Right forelimb (tissue), 1 donor: ENCODE measurements at regions not wholly inside any gene's neighbourhood (a gene's known extent, or its start where the extent isn't known, plus 50 kb on each side); places are given as distances from the start of the nearest gene placed in this dataset.
A peak's percentile ranks its signal among the peaks of the same experiment; 100 is the strongest.

Experiments
- DNase-seq: peaks from one replicate; pipeline ENCODE4 v3.0.0-alpha.2; 2018

DNA sequence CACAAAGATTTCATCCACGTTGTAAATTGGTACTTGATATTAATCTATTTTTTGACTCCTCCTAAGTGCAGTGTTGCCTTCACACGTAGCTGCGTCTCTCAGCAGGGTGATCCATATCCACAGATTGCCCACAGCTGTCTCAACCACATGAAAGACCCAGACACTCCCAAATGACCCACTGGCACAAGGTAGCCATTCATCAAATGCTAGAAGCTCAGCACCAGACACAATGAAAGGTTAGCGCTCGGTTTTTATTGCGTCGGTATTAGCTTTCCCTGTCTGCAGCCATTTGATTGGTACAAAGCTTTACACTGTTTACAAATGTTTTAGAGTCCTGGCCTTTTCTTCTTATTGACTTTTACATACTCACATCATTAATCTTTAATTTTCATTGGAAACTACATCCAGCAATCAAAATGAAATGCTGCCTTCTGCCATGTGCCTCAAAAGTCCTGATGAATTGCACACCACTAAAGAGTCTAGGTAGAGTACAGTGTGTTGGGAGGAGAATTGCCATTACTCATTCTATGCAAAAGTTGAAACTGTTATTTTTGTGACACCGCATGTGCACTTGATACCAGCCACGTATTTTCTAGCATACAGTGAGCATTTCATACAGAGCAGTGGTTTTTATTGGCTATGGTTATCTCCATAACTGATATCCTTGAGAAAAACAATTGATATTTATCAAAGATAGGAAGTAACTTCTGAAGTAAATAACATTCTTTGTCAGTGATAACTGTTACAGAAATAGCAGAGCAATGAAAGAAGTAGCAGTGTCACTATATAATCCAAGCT lies 127.3 kb upstream of the NUDT7 start:
- DNase-seq: no peak

DNA sequence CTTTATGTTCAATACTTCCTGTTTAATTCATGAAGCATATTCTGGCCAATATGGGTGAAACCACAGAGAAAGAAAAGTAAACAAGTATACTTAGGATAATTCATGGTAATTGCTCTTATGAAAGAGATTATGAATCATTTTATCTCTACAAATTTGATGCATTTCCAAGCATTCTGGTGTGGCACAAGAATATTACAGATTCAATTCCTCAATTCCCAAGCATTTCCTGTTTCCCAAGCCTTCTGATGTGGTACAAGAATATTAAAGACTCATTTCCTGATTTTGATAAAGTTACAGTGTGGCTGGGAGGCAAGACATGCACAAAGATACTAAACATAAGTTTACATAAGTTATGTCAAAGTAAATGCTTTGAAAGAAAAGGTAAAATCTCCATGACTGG lies 126.1 kb upstream of the NUDT7 start:
- no peak for DNase-seq

DNA sequence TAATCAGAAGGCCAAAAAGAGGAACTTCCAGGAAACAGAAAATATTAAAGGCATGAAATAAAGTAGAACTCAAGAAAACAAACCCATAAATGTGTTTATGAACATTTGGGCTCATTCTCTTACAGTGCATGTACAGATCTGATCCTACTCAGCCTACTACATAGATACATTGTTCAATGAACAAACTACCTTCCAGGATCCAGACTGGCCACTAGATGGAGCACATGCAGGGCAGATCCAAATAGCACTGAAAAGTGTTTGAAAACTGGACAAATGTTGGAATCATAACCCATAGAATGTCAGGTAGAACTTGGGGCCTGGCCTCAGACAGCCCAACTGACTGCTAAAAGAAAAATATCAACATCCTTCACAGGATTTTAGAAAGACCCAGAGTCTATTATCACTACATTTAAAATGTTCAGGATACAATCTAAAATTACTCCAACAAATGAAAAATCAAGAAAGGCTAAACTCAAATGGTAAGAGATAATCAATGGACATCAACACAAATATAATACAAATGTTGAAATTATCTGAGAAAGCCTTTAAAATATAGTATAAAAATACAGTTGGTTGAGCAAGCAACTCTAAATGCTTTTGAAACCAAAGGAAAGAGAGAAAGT lies 122.4 kb upstream of the NUDT7 start:
- no peak for DNase-seq

DNA sequence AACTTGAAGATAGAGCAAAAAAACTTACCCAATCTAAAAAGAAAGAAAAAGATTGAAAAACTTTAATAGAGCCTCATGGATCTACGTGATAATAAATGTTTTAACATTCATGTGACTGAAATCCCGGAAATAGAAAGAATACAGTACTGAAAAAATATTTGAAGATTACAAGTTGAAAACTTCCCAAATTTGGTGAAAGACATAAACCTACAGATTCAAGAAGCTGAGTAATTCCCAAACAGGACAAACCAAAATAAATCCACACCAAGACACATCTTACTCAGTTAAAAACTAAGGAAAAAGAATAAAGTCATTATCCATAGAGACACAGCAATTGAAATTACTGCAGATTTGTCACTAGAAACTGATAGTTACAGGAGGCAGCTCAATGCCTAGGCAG lies 121.8 kb upstream of the NUDT7 start:
- no peak for DNase-seq

DNA sequence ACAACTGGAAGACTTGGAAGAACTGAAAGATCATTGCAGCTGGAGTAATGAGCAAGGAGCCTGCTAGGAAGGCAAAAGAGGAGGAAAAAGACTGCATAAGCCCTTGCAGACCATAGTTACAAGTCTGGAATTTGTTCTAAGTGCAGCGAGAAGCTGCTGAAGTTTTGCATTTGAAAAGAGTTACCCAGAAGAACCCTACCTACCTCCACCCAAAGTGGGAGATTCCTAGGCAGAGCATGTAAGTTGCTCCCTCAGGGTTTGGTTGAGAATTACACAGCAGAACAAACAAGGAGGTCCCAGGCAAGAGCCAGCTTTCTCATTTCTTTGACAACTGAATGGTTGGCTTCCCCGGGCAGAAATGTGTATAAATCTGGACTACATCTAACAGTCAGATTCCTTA lies 118.7 kb upstream of the NUDT7 start:
- DNase-seq: no peak

DNA sequence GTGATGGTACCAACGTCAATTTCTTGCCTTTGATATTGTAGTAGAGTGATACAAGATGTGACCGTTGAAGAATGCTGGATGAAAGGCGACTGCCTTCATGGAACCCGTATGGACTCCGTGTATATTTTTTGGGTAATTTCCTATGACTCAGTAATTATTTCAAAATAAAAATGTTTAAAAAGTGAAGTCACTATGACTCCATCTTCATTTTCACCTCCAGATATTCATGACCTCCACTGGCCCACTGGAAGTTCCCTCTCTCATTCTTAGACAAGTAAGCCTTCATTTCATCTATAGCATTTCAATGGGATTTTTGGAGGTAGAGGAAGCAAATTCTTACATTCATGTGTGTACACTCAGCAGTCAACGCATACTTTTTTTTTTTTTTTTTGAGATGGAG lies 111.8 kb upstream of the NUDT7 start:
- DNase-seq: no peak

DNA sequence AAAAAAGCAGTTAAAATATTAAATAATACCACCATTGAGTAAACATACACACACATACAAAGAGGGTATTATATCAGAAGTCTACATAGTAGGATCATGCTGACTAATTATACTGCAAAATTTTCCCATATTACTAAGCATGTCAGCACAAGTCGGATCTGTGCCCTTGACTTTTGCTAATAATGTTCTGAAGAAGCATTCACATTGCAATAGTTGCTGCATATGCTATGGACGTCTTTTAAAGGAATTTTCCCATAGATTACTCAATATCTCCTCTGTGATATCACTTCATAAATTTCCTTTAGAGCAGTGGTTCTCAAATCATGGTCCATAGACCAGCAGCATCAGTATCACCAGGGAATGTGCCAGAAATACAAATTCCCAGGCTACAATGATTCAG lies 110.9 kb upstream of the NUDT7 start:
- DNase-seq: no peak

DNA sequence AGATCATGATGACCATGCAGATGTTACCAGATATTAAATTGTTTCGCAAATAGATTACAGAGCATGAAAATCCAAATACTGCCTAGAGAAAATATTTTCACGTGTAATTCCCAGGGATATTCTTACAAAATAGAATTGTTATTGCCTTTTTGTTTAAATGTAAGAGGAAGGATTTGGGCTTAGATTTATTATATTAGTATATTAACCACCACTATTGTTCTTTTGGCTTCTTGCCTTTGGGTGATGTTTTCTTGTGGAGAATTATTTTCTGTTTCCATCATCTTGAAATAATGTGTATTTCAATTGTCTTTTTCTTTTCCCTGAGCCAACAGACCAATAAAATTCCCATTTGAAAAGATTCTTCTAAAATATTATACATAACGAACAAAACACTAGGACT lies 109.7 kb upstream of the NUDT7 start:
- DNase-seq: no peak

DNA sequence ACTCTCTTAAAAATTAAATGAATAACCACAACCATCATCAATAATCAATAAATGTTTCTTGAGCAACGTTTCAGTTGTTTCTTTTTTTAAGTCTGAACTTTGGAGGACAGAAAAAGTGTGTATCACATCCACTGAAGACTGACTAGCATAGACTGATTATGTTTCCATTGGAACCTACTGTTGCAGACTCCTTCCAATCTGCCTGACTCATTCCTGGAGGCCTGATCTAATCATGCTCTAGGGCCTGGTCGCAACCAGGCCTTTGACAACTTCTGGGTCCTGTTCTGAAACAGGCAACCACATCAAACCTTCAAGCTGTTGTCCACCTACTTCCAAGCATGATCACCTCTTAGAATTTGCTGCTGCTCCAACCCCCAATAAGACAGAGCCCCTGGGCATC lies 109.2 kb upstream of the NUDT7 start:
- DNase-seq: no peak

DNA sequence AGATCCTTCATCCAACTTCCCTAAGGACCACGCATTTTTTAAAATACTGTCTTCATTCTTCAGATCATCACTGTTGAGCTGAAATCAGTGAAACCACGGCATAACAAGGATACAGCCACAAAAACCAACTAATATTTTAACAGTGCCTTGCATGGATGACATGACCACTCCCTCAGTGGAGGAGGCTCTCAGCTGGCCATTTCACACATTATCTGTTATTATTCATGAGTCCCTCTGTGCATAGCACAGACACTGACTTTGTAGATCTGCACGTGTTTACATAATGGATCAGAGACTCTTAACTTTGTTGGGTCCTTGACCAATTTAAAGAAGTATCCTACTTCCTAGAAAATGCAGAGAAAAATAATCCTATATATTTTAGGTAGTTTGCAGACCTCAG lies 104.8 kb upstream of the NUDT7 start:
- no peak for DNase-seq

DNA sequence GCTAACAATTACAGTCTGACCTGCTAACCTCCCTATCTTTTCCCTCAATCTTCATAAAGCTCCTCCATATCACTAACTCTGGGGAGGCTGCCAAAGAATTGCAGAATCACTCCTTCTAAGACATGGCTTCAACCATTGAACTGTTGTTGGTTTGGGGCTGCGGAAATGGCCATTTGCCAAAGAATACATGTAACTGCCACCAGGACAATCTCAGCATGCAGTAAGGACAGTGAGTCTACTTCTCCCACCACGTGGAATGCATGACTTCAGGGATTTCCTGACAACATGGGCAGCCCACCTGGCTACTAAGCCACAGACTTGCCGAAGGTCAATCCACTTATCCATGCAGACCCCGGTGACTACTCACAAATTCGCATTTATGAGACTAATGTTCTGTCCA lies 104.3 kb upstream of the NUDT7 start:
- DNase-seq: no peak

DNA sequence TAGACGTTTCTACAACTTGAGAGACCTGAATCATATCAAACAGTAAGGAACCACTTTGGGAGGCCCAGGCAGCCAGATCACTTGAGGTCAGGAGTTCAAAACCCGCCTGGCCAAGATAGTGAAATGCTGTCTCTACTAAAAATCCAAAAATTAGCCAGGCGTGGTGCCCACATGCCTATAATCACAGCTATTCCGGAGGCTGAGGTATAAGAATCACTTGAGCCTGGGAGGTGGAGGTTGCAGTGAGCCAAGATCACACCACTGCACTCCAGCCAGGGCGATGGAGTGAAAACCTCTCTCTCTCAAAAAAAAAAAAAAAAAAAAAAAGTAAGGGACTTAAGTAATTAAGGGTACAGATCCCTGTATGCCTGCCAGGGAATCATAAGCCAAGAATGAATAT lies 103.4 kb upstream of the NUDT7 start:
- DNase-seq: no peak

DNA sequence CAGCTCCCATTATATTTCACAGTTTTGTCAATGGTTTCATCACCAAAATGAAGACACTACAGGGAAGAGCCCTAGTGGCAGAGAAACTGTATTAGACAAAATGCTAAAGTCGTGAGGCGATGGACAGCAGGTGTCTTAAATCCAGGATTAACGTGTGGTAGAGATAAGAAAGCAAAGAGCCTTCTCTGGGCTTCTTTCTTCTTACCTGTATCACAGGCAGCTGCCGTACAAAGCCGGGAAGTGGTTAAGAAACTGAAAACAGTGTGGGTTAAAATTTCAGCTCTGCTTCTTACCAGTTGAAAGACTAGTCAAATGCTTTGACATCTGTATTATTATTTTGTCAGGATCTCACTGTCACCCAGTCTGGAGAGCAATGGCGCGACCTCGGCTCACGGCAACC lies 98.2 kb upstream of the NUDT7 start:
- no peak for DNase-seq

DNA sequence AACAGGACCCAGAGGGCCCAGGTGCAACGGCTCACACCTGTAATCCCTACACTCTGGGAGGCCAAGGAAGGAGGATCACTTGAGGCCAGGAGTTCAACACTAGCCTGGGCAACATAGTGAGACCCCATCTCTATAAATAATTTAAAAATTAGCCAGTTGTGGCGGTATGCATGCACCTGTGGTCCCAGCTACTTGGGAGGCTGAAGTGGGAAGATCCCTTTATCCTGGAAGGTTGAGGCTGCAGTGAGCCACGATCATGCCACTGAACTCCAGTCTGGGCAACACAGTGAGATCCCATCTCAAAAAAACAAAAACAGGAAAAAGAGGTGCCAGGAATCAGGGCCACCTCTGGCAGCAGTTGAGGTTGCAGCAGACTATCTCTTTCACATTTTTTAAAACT lies 85.7 kb upstream of the NUDT7 start:
- no peak for DNase-seq

DNA sequence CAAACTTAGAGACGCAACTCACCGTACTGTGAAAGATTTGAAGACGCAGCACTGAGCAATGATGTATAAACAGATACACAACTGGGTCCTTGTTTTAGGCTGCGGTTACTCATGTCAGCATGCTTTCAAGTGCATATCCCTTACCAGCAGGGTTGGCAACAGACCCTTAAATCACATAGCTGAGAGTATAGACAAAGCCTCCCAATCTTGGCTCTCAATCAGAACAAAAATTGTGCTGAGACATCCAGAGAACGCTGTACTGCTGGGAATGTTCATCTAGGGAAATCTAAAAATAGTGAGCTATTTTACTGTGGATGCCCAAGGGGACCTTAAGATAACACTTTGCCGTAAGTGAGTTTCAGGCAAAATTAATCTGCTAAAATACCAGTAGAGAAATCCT lies 84.4 kb upstream of the NUDT7 start:
- no peak for DNase-seq

DNA sequence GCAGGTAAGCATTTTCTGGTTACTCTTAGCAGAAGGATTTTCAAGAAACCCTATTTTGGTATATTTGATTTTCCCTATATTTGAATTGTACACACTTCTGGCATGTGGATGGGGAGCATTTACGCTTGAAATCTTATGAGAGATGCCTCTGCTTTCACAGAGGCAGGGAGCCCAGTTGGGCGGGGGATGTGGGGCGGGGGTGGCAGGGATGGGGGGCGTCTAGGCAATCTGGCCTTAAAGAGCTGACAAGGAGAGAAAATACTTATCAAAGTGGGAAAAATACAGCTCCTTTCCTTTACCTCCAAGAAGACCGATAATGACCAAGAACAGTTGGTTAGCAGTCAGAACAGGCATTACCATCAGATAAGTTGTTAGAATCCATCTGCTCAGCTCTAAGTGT lies 79.1 kb upstream of the NUDT7 start:
- DNase-seq: no peak

DNA sequence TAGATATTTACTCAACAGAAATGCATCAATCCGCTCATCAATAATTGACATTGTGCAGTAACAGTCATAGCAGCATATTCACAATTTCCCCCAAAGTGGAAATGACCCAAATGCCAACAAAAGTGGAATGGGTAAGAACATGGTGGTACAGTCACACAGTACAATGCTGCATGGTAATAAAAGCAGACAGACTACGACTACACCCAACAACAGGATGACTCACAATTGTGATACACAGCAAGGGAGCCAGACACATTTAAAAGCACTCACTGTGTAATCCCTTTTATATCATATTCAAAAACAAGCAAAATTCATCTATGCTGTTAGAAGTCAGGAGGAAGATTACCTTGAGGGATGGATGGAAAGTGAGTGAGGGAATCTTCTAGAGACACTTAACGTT lies 76.5 kb upstream of the NUDT7 start:
- DNase-seq: no peak

DNA sequence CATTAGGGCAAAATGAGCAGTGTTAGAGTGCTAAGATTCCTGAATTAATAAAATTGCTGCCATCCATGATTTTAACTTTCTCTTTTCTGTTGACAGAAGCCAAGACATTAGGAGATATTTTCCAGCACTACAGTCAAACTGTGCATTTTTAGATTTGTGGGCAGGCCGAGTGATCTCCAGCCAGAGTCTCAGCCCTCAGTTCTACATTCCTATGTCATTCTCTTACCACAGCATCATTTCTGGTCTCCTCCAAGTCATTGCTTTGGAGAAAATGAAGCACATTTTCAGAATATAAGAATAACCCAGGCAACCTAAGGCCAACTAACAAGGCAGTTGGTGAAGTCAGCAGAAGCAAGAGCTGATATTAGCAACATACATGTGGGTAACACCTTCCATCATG lies 74.6 kb upstream of the NUDT7 start:
- no peak for DNase-seq

DNA sequence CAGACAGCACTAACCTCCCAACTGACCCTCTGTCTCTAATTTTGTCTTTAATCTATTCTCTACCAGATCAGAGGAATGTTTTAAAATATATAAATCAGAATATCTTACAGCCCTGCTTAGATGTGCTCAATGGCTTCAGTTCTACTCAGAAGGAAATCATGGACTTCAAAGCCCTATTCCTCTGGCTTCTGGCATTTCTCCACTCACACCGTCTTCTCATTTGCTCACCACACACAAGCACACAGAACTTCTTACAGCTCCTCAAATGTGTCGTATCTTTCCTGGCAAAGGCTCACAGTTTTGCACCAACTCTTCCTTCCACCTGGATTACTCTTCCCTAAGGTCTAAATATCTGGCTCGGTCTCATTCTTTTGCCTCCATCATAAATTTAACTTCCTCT lies 71.6 kb upstream of the NUDT7 start:
- DNase-seq: no peak

DNA sequence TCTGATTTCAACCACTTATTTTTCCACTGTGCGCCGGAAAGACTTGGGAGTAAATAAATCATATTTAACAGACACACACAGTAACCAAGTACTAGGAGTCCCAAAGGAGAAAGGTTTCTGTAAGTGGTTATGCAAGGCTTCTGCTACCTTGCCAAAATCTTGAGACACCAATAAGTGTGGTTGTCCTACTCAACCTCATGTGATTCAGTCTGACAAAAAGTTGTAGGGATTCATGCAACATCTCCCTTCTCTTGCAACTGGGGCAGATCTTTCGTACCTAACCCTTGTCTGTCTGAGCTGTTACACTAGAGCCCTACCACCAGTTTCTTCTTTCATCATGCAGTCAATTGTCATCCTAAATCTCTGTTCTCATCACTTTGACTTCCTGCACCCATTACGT lies 69.9 kb upstream of the NUDT7 start:
- no peak for DNase-seq

DNA sequence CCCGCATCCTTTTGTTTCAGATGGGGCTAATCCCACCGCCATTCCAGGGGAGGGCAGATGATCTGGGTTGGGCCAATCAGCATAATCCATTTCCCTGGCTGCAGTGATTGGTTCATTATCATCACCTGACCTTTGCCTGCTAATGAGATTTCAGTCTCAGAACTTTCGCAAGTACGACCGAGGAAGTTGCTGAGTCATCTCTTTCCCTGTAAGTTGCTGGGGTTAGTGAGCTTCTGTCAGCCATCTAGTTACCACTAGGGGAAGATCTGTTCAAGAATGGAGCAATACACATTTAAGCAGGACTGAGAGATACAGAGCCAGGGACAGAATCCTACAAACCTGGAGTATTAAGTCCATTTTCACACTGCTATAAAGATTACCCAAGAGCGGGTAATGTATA lies 65.3 kb upstream of the NUDT7 start:
- no peak for DNase-seq

DNA sequence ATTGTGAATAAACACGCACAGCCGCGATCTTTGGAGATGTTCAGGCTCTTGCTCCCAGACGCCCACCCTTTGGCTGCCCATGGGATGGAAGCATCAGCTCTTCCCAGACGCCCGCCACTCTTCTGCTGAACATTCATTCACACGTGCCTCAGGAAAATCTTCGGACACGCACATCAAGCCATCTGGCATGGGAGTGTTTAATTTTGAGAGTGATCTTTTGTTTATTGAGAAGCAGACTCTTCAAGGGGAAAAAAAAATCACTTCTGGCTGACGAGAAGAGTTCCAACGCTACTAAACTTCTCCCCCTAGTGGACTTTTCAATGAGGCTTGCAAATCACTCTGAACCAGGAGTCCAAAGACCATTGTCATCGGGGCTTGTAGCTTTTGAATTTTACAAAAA lies 62.0 kb upstream of the NUDT7 start:
- DNase-seq: peak; percentile 51

DNA sequence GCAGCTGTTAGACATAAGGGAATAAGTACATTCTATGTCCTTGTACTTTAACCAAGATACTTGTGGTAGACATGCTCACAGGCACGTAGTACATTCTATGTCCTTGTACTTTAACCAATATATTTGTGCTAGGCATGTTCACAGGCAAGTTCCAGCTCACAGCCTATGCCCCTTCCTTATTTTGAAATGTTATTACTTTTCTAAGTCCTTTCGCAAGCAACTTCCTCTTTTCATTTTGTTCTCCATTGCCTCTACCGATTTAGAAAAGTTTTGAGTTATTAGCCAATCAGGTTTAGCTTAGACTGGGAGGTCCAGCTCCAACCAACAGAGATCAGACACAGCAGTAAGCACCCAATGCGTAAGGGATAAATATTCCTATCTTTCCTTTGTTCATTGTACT lies 60.1 kb upstream of the NUDT7 start:
- no peak for DNase-seq

DNA sequence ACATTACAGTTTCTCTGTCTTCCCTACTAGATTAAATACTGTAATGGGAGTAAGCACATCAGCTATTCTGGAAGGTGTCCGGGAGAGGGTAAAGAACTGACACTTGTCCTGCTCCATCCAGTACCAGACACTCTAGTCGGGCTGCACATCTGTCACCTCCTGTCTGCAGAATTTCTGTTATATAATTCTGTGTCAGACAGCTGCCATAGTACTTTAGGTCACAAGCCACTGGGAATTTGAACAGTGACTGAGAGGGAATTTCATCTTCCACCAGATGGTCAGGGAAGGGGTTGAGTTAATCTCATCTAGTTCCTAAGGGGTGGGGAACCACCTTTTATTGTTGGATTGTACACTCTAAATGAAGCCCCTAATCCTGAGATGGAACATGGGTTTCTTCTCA lies 58.6 kb upstream of the NUDT7 start:
- no peak for DNase-seq

DNA sequence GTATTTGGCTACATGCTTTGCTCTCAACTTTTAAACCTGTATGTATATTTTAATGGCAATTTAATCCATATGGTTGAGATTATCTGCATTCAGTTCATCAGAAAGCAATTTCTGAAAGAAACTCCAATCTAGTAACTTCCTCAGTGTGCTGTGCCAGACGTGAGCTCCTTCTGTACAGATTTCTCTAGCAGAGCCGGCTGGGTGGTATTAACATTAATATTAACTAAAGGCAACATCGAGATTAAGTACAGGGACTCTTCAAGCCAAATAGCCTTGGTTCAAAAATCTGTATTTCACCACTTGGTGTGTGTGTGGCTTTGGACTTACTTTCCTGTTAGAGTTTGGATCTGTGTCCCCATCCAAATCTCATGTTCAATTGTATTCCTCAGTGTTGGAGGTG lies 55.5 kb upstream of the NUDT7 start:
- DNase-seq: no peak
